ENCODE measurements at regions not wholly inside any gene's neighbourhood (a gene's known extent, or its start where the extent isn't known, plus 50 kb on each side); places are given as distances from the start of the nearest gene placed in this dataset.

GRCh38 chr10:121426307-121426706 is 171.9 kb downstream of the FGFR2 start:
- no peak for DNase-seq (ENCODE audit: low read depth)

All from activated T-cell treated with anti-CD3 and anti-CD28 coated beads for 48 hours (primary cell).